HCT116 (cell line): ENCODE measurements at regions not wholly inside any gene's neighbourhood (a gene's known extent, or its start where the extent isn't known, plus 50 kb on each side); places are given as distances from the start of the nearest gene placed in this dataset.

ENCODE experiments used
- ATAC-seq: fragments of 200-7000 bp; cut with Tn5 transposase; 2 replicates; pipeline ENCODE4 v1.9.1; 2020; ENCODE audit warnings: mild to moderate bottlenecking, moderate library complexity
- BruUV-seq: library from RNA; stranded (reverse); fragments of 400-500 nt; replicated peaks from 2 replicates; lab custom pipeline; 2021; lab: Mats Ljungman, UMichigan
- CTCF ChIA-PET: fragments of 300-600 bp; sonication (Branson Sonifier 250); formaldehyde crosslinking; loops from one replicate; lab custom pipeline; 2021; ENCODE audit warnings: antibody characterized with exemption; lab: Charles Lee
- POLR2A ChIA-PET: fragments of 300-600, 350-600 bp; sonication (Branson Sonifier 250); formaldehyde crosslinking; loops from one replicate; lab custom pipeline; 2021; ENCODE audit warnings: antibody characterized with exemption; lab: Charles Lee
- RAD21 ChIA-PET, 2 experiments: fragments of 300-600 bp; sonication (Branson Sonifier 250); formaldehyde crosslinking; loops; one replicate each; lab custom pipeline; 2023; ENCODE audit warnings: low total read pairs in 2 of 2; ENCODE audit not compliant: uncharacterized antibody in 2 of 2, unreplicated experiment in 2 of 2, low non-redundant PET in 1 of 2; lab: Charles Lee
- DNase-seq: peaks from one replicate; pipeline ENCODE4 v3.0.0-alpha.2; 2010; ENCODE audit warnings: low read depth, low spot score
- H2AFZ ChIP-seq: fragments of 200-600 bp; shearing (Covaris generic), sonication (generic); 2 replicates; pipeline ENCODE4 v1.6.1; 2017; ENCODE audit warnings: low read depth, mixed run types, mixed read lengths, antibody characterized with exemption, low read length; ENCODE audit not compliant: poor library complexity, severe bottlenecking
- H3K27ac ChIP-seq: 2 replicates; pipeline ENCODE4 v1.5.1; 2012; ENCODE audit warnings: low read depth, low read length
- H3K27me3 ChIP-seq: fragments of 200-600 bp; sonication (generic); 2 replicates; pipeline ENCODE4 v1.6.1; 2016; ENCODE audit warnings: mixed run types, low read length, mixed read lengths; ENCODE audit not compliant: insufficient read depth
- H3K36me3 ChIP-seq, 2 experiments: fragments of 200-500 bp in 1 of 2; fragments of 200-600 bp in 1 of 2; sonication (Bioruptor generic) in 1 of 2; sonication (generic) in 1 of 2; 2 replicates each; pipeline versions ENCODE4 v1.5.1 to v1.6.1; 2014 to 2016; ENCODE audit warnings: low read length in 2 of 2, inconsistent platforms in 1 of 2, mixed read lengths in 1 of 2, mixed run types in 1 of 2; ENCODE audit not compliant: insufficient read depth in 2 of 2, control insufficient read depth in 1 of 2
- H3K4me1 ChIP-seq, 2 experiments: fragments of 200-600 bp in 1 of 2; sonication (generic) in 1 of 2; 2 replicates each; pipeline versions ENCODE4 v1.5.1 to v1.6.1; 2012 to 2017; ENCODE audit warnings: low read length in 2 of 2, inconsistent platforms in 1 of 2, mild to moderate bottlenecking in 1 of 2, mixed read lengths in 1 of 2, mixed run types in 1 of 2, moderate library complexity in 1 of 2; ENCODE audit not compliant: insufficient read depth in 2 of 2, control insufficient read depth in 1 of 2
- H3K4me2 ChIP-seq: fragments of 200-600 bp; sonication (generic); 2 replicates; pipeline ENCODE4 v1.6.1; 2017; ENCODE audit warnings: mixed run types, low read length, mixed read lengths
- H3K4me3 ChIP-seq, 2 experiments: fragments of 200-600 bp in 1 of 2; sonication (generic) in 1 of 2; replicated peaks in 1 of 2; 2 replicates each; pipeline ENCODE4 v1.5.1; 2011 to 2016; ENCODE audit warnings: low read length in 2 of 2, control low read depth in 1 of 2, low read depth in 1 of 2, mild to moderate bottlenecking in 1 of 2, mixed read lengths in 1 of 2, mixed run types in 1 of 2
- H3K79me2 ChIP-seq: fragments of 200-600 bp; sonication (generic); 2 replicates; pipeline ENCODE4 v1.6.1; 2017; ENCODE audit warnings: mild to moderate bottlenecking, mixed run types, low read length, moderate library complexity, mixed read lengths; ENCODE audit not compliant: insufficient read depth
- H3K9ac ChIP-seq: fragments of 200-600 bp; sonication (generic); 2 replicates; pipeline ENCODE4 v1.6.1; 2016; ENCODE audit warnings: low read length, mixed read lengths
- H3K9me2 ChIP-seq: fragments of 200-600 bp; sonication (generic), shearing (Covaris generic); 2 replicates; pipeline ENCODE4 v1.6.1; 2017; ENCODE audit warnings: mixed run types, mild to moderate bottlenecking, moderate library complexity; ENCODE audit not compliant: insufficient read depth
- H3K9me3 ChIP-seq, 2 experiments: fragments of 200-500 bp in 1 of 2; fragments of 200-600 bp in 1 of 2; sonication (Bioruptor generic) in 1 of 2; sonication (generic) in 1 of 2; 2 replicates each; pipeline ENCODE4 v1.6.1; 2014 to 2017; ENCODE audit warnings: low read length in 2 of 2, mixed read lengths in 2 of 2, inconsistent platforms in 1 of 2, low read depth in 1 of 2, mild to moderate bottlenecking in 1 of 2, mixed run types in 1 of 2, moderate library complexity in 1 of 2; ENCODE audit not compliant: control insufficient read depth in 1 of 2, insufficient read depth in 1 of 2
- H4K20me1 ChIP-seq: fragments of 200-600 bp; sonication (generic), shearing (Covaris generic); 2 replicates; pipeline ENCODE4 v1.6.1; 2017; ENCODE audit warnings: mixed run types, mild to moderate bottlenecking, moderate library complexity; ENCODE audit not compliant: insufficient read depth
- CEBPB ChIP-seq: IDR thresholded peaks from 2 replicates; pipeline ENCODE4 v1.6.1; 2012; ENCODE audit warnings: low read depth
- JUND ChIP-seq: IDR thresholded peaks from 2 replicates; pipeline ENCODE4 v1.6.1; 2012
- SIN3A ChIP-seq: IDR thresholded peaks from 2 replicates; pipeline ENCODE4 v1.6.1; 2012; ENCODE audit warnings: low read depth
- YY1 ChIP-seq: IDR thresholded peaks from 2 replicates; pipeline ENCODE4 v1.6.1; 2011; ENCODE audit warnings: low read length, low read depth, moderate library complexity, mild to moderate bottlenecking; ENCODE audit not compliant: insufficient replicate concordance; ENCODE audit errors: extremely low read depth
- ZFX ChIP-seq: fragments of 450-650 bp; IDR thresholded peaks from 2 replicates; pipeline ENCODE4 v1.6.1; 2017
- ZNF274 ChIP-seq: fragments of 200-500 bp; sonication (Bioruptor generic); IDR thresholded peaks from 2 replicates; pipeline ENCODE4 v1.6.1; 2014; ENCODE audit warnings: mild to moderate bottlenecking, low read depth, low read length, inconsistent platforms
- intact Hi-C: fragments of 100-400 bp; cut with micrococcal nuclease; formaldehyde crosslinking; loops from 2 replicates; pipeline ENCODE4 v1.10.0; 2022
- TF ChIP-seq, protein P1 (sequence below): IDR thresholded peaks from 2 replicates; pipeline ENCODE4 v1.6.1; 2012
- TF ChIP-seq, protein P2 (sequence below): IDR thresholded peaks from 2 replicates; pipeline ENCODE4 v1.6.1; 2012; ENCODE audit warnings: low read depth

GRCh38 chrY:15501181-15501580, 976.9 kb downstream of the NLGN4Y start:
- RAD21 ChIA-PET: no interaction called here

More at GRCh38 chrY:15501181-15501580, 976.9 kb downstream of the NLGN4Y start:
- H3K9ac ChIP-seq: no peak overlapping the region
- TF ChIP-seq YY1: no peak
- TF ChIP-seq, protein P1, sequence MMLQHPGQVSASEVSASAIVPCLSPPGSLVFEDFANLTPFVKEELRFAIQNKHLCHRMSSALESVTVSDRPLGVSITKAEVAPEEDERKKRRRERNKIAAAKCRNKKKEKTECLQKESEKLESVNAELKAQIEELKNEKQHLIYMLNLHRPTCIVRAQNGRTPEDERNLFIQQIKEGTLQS: no peak
- no peak for TF ChIP-seq CEBPB
- no peak for TF ChIP-seq JUND
- TF ChIP-seq, protein P2, sequence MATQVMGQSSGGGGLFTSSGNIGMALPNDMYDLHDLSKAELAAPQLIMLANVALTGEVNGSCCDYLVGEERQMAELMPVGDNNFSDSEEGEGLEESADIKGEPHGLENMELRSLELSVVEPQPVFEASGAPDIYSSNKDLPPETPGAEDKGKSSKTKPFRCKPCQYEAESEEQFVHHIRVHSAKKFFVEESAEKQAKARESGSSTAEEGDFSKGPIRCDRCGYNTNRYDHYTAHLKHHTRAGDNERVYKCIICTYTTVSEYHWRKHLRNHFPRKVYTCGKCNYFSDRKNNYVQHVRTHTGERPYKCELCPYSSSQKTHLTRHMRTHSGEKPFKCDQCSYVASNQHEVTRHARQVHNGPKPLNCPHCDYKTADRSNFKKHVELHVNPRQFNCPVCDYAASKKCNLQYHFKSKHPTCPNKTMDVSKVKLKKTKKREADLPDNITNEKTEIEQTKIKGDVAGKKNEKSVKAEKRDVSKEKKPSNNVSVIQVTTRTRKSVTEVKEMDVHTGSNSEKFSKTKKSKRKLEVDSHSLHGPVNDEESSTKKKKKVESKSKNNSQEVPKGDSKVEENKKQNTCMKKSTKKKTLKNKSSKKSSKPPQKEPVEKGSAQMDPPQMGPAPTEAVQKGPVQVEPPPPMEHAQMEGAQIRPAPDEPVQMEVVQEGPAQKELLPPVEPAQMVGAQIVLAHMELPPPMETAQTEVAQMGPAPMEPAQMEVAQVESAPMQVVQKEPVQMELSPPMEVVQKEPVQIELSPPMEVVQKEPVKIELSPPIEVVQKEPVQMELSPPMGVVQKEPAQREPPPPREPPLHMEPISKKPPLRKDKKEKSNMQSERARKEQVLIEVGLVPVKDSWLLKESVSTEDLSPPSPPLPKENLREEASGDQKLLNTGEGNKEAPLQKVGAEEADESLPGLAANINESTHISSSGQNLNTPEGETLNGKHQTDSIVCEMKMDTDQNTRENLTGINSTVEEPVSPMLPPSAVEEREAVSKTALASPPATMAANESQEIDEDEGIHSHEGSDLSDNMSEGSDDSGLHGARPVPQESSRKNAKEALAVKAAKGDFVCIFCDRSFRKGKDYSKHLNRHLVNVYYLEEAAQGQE: no peak
- no peak for TF ChIP-seq SIN3A
- no peak for TF ChIP-seq ZFX
- TF ChIP-seq ZNF274: no peak
- TF ChIP-seq, all 23 proteins: peak for 0
- Histone ChIP-seq H2AFZ (no peak overlapping the region), H3K36me3 (no peaks in the 10 kb centered on the region), H3K27me3 (no peaks in the 10 kb centered on the region), H3K4me1 (no peaks in the 10 kb centered on the region), H3K4me2 (no peak overlapping the region), H4K20me1 (no peaks in the 10 kb centered on the region), H3K4me3 (no peak overlapping the region), H3K9me2 (no peaks in the 10 kb centered on the region), H3K27ac (no peak overlapping the region), H3K79me2 (no peaks in the 10 kb centered on the region), H3K9me3 (no peaks in the 10 kb centered on the region)
- ATAC-seq (no peak), DNase-seq (no peak)
- CTCF ChIA-PET: no interaction called here
- no TSS peak for BruUV-seq
- POLR2A ChIA-PET: no interaction called here
- intact Hi-C loops: no loop called here
